ENCODE measurements at regions not wholly inside any gene's neighbourhood (a gene's known extent, or its start where the extent isn't known, plus 50 kb on each side); places are given as distances from the start of the nearest gene placed in this dataset.

DNA sequence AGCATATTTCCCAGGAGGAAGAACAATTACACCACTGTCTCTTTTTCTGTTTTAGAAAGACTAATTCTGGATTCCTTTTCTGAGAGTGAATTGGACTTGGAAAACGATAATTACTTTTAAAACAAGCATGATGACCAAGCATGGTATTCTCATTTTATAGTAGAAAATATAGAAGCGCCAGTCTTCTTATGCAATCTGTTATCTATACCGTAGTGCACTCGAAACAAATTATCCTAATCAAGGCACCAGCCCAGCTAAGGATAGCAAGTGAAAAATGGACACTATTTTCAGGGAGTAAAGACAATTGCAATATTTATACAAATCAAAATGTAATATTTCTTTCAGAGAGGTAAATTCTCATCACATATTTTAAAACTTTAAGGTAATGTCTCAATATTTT lies 892.1 kb upstream of the POU3F3 start:
- intact Hi-C loops (cut with DNase I, micrococcal nuclease) = no loop called here
- no peak for TF ChIP-seq CTCF (IDR thresholded peaks at IDR 0.05)
- H3K27me3 Mint-ChIP-seq = peaks cover 3% of the 10 kb centered on the region
- H3K4me1 Mint-ChIP-seq (ENCODE audit: low read depth) = no peaks in the 10 kb centered on the region
- Histone ChIP-seq H3K36me3 (ENCODE audit: insufficient read depth, low read length) (no peaks in the 10 kb centered on the region), H3K4me3 (ENCODE audit: low read length) (no peak overlapping the region), H3K9me3 (ENCODE audit: control insufficient read depth in 1 of 2, insufficient read depth in 1 of 2, low read length in 2 of 2) (peaks cover 0 to 3% of the 10 kb centered on the region in 2 experiments), H3K4me1 (ENCODE audit: insufficient read depth, low read length) (no peaks in the 10 kb centered on the region), H3K27ac (ENCODE audit: low read depth in 1 of 2, low read length in 2 of 2) (no peak overlapping the region), H3K27me3 (ENCODE audit: control insufficient read depth in 1 of 2, insufficient read depth in 2 of 2, low read length in 2 of 2) (no peaks in the 10 kb centered on the region)
- H3K36me3 Mint-ChIP-seq (ENCODE audit: low read depth) = no peaks in the 10 kb centered on the region
- CTCF ChIA-PET = interaction anchor here (0.6 kb wide), 1 partner anchor 119 kb away, joined by 4 read pairs; no protein-coding TSS in a partner anchor
- H3K4me3 Mint-ChIP-seq = no peak overlapping the region
- H3K27ac Mint-ChIP-seq = no peak overlapping the region
- POLR2A ChIA-PET = no interaction called here
- ATAC-seq (ENCODE audit: poor library complexity) (no peak), DNase-seq (no peak)
- peaks cover 2% of the 10 kb centered on the region for H3K9me3 Mint-ChIP-seq

- no peak for TF ChIP-seq CTCF (IDR thresholded peaks at IDR 0.05)
- no peak for ATAC-seq (ENCODE audit: poor library complexity)
- Mint-ChIP-seq H3K27me3 (peaks cover 3% of the 10 kb centered on the region), H3K9me3 (peaks cover 2% of the 10 kb centered on the region), H3K27ac (no peak overlapping the region), H3K36me3 (ENCODE audit: low read depth) (no peaks in the 10 kb centered on the region), H3K4me3 (no peak overlapping the region), H3K4me1 (ENCODE audit: low read depth) (no peaks in the 10 kb centered on the region)
- Histone ChIP-seq H3K4me3 (ENCODE audit: low read length) (no peak overlapping the region), H3K4me1 (ENCODE audit: insufficient read depth, low read length) (no peaks in the 10 kb centered on the region), H3K27me3 (ENCODE audit: control insufficient read depth in 1 of 2, insufficient read depth in 2 of 2, low read length in 2 of 2) (no peaks in the 10 kb centered on the region), H3K9me3 (ENCODE audit: control insufficient read depth in 1 of 2, insufficient read depth in 1 of 2, low read length in 2 of 2) (peaks cover 0 to 3% of the 10 kb centered on the region in 2 experiments), H3K27ac (ENCODE audit: low read depth in 1 of 2, low read length in 2 of 2) (no peak overlapping the region), H3K36me3 (ENCODE audit: insufficient read depth, low read length) (no peaks in the 10 kb centered on the region)
- ChIA-PET CTCF (no interaction called here), POLR2A (no interaction called here)
- no peak for DNase-seq
- intact Hi-C loops (cut with DNase I, micrococcal nuclease) = no loop called here
These were observed 891.2 kb upstream of the POU3F3 start for GRCh38 chr2:103962670-103963069.

DNA sequence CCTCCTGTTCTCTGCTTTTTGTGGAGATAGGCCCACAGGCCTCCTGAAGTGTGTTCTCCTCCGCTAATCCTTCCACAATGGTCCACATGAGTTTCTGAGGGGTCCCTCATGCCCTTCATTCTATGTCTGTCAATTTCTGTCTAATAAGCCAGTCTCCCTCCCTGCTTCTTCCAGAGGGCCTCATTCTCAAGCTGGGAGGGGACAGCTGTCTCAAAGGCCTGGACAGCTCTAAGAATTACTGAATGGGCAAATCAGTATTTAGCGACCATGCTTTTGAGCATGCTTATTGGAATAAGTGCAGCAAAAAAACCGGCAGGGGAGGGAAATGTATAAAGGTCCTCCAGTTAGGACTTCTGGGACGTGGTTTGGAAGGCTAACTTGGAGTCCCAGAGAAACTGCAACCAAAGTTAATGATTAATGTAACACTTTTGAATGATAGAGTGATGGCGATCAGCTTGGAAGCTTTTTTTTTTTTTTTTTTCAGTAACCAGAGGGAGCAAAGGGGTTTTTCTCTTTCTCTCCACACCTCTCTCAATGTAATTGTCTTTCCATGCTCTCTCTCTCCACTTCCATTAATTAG lies 890.7 kb upstream of the POU3F3 start:
- H3K4me1 ChIP-seq (ENCODE audit: insufficient read depth, low read length) = no peaks in the 10 kb centered on the region
- no peaks in the 10 kb centered on the region for H3K27me3 ChIP-seq (ENCODE audit: control insufficient read depth in 1 of 2, insufficient read depth in 2 of 2, low read length in 2 of 2)
- Mint-ChIP-seq H3K27me3 (peaks cover 3% of the 10 kb centered on the region), H3K9me3 (peaks cover 2% of the 10 kb centered on the region), H3K36me3 (ENCODE audit: low read depth) (no peaks in the 10 kb centered on the region), H3K4me1 (ENCODE audit: low read depth) (no peaks in the 10 kb centered on the region), H3K4me3 (no peak overlapping the region), H3K27ac (no peak overlapping the region)
- ChIA-PET POLR2A (no interaction called here), CTCF (interaction anchor here (0.7 kb wide), 1 partner anchor 14 kb away, joined by 3 read pairs; no protein-coding TSS in a partner anchor)
- no peak overlapping the region for H3K27ac ChIP-seq (ENCODE audit: low read depth in 1 of 2, low read length in 2 of 2)
- intact Hi-C loops (cut with DNase I, micrococcal nuclease) = no loop called here
- ATAC-seq (ENCODE audit: poor library complexity) (no peak), DNase-seq (no peak)
- no peaks in the 10 kb centered on the region for H3K36me3 ChIP-seq (ENCODE audit: insufficient read depth, low read length)
- peaks cover 0 to 3% of the 10 kb centered on the region in 2 experiments for H3K9me3 ChIP-seq (ENCODE audit: control insufficient read depth in 1 of 2, insufficient read depth in 1 of 2, low read length in 2 of 2)
- TF ChIP-seq CTCF (IDR thresholded peaks at IDR 0.05) = no peak
- no peak overlapping the region for H3K4me3 ChIP-seq (ENCODE audit: low read length)
